Activated CD4-positive, alpha-beta T cell treated with anti-CD3 and anti-CD28 coated beads, Interleukin-2, Interleukin-6, amounts not matched to agents 100 ng/mL and 50 ng/mL, durations not matched to agents 16 hours and 8 hours (primary cell): ENCODE measurements at regions not wholly inside any gene's neighbourhood (a gene's known extent, or its start where the extent isn't known, plus 50 kb on each side); places are given as distances from the start of the nearest gene placed in this dataset.

ENCODE experiments used
- DNase-seq: peaks from one replicate; pipeline ENCODE4 v3.0.0-alpha.2; 2020

- no peak for DNase-seq
These were observed 709.1 kb upstream of the FZD8 start for GRCh38 chr10:36351159-36351558.

- no peak for DNase-seq
These were observed 707.5 kb upstream of the FZD8 start for GRCh38 chr10:36349445-36350078.

- no peak for DNase-seq
These were observed 703.7 kb upstream of the FZD8 start for GRCh38 chr10:36345807-36346206.

GRCh38 chr10:36345175-36345533, 703.1 kb upstream of the FZD8 start:
- DNase-seq: no peak

- DNase-seq: no peak
These were observed 702.4 kb upstream of the FZD8 start for GRCh38 chr10:36344240-36345174.

GRCh38 chr10:36342781-36343180, 700.7 kb upstream of the FZD8 start:
- no peak for DNase-seq

- no peak for DNase-seq
These were observed 699.4 kb upstream of the FZD8 start for GRCh38 chr10:36341471-36341870.

GRCh38 chr10:36336315-36336714, 694.2 kb upstream of the FZD8 start:
- DNase-seq: no peak

GRCh38 chr10:36333446-36333845, 691.4 kb upstream of the FZD8 start:
- DNase-seq: no peak

GRCh38 chr10:36332926-36333325, 690.8 kb upstream of the FZD8 start:
- no peak for DNase-seq

- DNase-seq: no peak
These were observed 689.0 kb upstream of the FZD8 start for GRCh38 chr10:36331121-36331520.

GRCh38 chr10:36325815-36326214, 683.7 kb upstream of the FZD8 start:
- DNase-seq: no peak

GRCh38 chr10:36324831-36325230, 682.7 kb upstream of the FZD8 start:
- DNase-seq: no peak

GRCh38 chr10:36313142-36313541, 671.0 kb upstream of the FZD8 start:
- DNase-seq: no peak

- DNase-seq: no peak
These were observed 661.8 kb upstream of the FZD8 start for GRCh38 chr10:36303896-36304295.

- DNase-seq: no peak
These were observed 660.0 kb upstream of the FZD8 start for GRCh38 chr10:36302086-36302485.

- no peak for DNase-seq
These were observed 659.4 kb upstream of the FZD8 start for GRCh38 chr10:36301539-36301938.

GRCh38 chr10:36301139-36301538, 659.0 kb upstream of the FZD8 start:
- DNase-seq: no peak

- no peak for DNase-seq
These were observed 641.7 kb upstream of the FZD8 start for GRCh38 chr10:36283827-36284226.

- DNase-seq: no peak
These were observed 639.8 kb upstream of the FZD8 start for GRCh38 chr10:36281831-36282331.

- no peak for DNase-seq
These were observed 638.9 kb upstream of the FZD8 start for GRCh38 chr10:36280890-36281499.

GRCh38 chr10:36280321-36280741, 638.2 kb upstream of the FZD8 start:
- no peak for DNase-seq

- DNase-seq: no peak
These were observed 636.1 kb upstream of the FZD8 start for GRCh38 chr10:36278176-36278575.

GRCh38 chr10:36277459-36277858, 635.4 kb upstream of the FZD8 start:
- no peak for DNase-seq
